Testis (tissue), 2 donors: ENCODE measurements at regions not wholly inside any gene's neighbourhood (a gene's known extent, or its start where the extent isn't known, plus 50 kb on each side); places are given as distances from the start of the nearest gene placed in this dataset.

ENCODE experiments used
- POLR2A ChIP-seq: fragments of 450-650 bp; IDR thresholded peaks from one replicate; pipeline ENCODE4 v1.6.1; 2017; ENCODE audit warnings: antibody characterized with exemption, mild to moderate bottlenecking, moderate library complexity
- TF ChIP-seq, protein P1 (sequence below), 3 experiments: fragments of 450-650 bp in 2 of 3; fragments of 200-600 bp in 1 of 3; sonication (generic) in 1 of 3; IDR thresholded peaks; one replicate each; pipeline ENCODE4 v1.5.1; 2016 to 2019; ENCODE audit warnings: antibody characterized with exemption in 3 of 3, mild to moderate bottlenecking in 2 of 3, moderate library complexity in 1 of 3

DNA sequence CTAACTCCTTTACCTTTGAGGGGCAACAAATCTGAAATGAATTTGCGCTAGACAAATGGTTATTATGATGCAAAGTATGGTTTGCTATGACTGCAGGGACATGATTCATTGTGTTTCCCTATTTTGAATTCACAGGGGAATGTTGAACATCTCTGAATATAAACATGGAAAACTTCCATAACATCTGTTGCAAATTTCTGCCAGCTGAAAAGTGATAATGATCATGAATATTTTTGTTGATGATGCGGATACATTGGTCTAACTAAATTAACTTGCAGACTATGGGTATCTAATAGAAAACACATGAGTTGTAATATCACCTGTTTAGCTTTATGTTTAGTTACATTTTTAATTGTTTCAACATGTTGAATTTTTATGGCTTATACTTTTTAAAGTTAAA, 1325.5 kb downstream of the REEP3 start:
- TF ChIP-seq, protein P1, sequence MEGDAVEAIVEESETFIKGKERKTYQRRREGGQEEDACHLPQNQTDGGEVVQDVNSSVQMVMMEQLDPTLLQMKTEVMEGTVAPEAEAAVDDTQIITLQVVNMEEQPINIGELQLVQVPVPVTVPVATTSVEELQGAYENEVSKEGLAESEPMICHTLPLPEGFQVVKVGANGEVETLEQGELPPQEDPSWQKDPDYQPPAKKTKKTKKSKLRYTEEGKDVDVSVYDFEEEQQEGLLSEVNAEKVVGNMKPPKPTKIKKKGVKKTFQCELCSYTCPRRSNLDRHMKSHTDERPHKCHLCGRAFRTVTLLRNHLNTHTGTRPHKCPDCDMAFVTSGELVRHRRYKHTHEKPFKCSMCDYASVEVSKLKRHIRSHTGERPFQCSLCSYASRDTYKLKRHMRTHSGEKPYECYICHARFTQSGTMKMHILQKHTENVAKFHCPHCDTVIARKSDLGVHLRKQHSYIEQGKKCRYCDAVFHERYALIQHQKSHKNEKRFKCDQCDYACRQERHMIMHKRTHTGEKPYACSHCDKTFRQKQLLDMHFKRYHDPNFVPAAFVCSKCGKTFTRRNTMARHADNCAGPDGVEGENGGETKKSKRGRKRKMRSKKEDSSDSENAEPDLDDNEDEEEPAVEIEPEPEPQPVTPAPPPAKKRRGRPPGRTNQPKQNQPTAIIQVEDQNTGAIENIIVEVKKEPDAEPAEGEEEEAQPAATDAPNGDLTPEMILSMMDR (IDR thresholded peaks at IDR 0.05) = no peak
- TF ChIP-seq POLR2A = no peak
